Breast epithelium (tissue), 4 donors: ENCODE measurements at regions not wholly inside any gene's neighbourhood (a gene's known extent, or its start where the extent isn't known, plus 50 kb on each side); places are given as distances from the start of the nearest gene placed in this dataset.
"Not testable (repeated sequence)": the region's sequence is repeated elsewhere in the genome, so short reads cannot be mapped to it uniquely, and the experiment has no call there.

Source experiments
- DNase-seq, 2 donors: peaks; one replicate each; pipeline ENCODE4 v3.0.0-alpha.2; 2019; ENCODE audit warnings: low spot score in 2 of 2
- H3K27ac ChIP-seq, 2 donors: fragments of 200-600 bp; sonication (generic) in 1 of 2; one replicate each; pipeline ENCODE4 v1.5.1; 2016 to 2019; ENCODE audit warnings: mild to moderate bottlenecking in 1 of 2
- H3K27me3 ChIP-seq, 2 donors: fragments of 200-600 bp; sonication (generic) in 1 of 2; one replicate each; pipeline versions ENCODE4 v1.5.1 to v1.6.0; 2017 to 2019; ENCODE audit warnings: control low read depth in 1 of 2, mild to moderate bottlenecking in 1 of 2
- H3K36me3 ChIP-seq: fragments of 200-600 bp; one replicate; pipeline ENCODE4 v1.5.1; 2019
- H3K4me1 ChIP-seq, 2 donors: fragments of 200-600 bp; sonication (generic); one replicate each; pipeline ENCODE4 v1.5.1; 2016 to 2019; ENCODE audit warnings: control low read depth in 1 of 2
- H3K4me3 ChIP-seq, 3 donors: fragments of 200-600 bp; sonication (generic); 1 replicate in 2 of 3; 2 replicates in 1 of 3; pipeline ENCODE4 v1.5.1; 2016 to 2019; ENCODE audit warnings: mild to moderate bottlenecking in 3 of 3, moderate library complexity in 2 of 3
- H3K9me3 ChIP-seq, 2 donors: fragments of 200-600 bp; sonication (generic) in 1 of 2; one replicate each; pipeline ENCODE4 v1.5.1; 2016 to 2019; ENCODE audit warnings: control low read depth in 1 of 2
- POLR2A ChIP-seq: fragments of 450-650 bp; IDR thresholded peaks from one replicate; pipeline ENCODE4 v1.6.1; 2016; ENCODE audit warnings: antibody characterized with exemption, mild to moderate bottlenecking, moderate library complexity
- POLR2AphosphoS5 ChIP-seq, 3 donors: sonication (generic); formaldehyde crosslinking; IDR thresholded peaks; one replicate each; pipeline ENCODE4 v1.6.1; 2017; ENCODE audit warnings: antibody characterized with exemption in 3 of 3
- intact Hi-C: fragments of 100-400 bp; cut with DNase I; formaldehyde crosslinking; loops from one replicate; pipeline ENCODE4 v1.15.1; 2023; ENCODE audit warnings: low total_unique reads
- TF ChIP-seq, protein P1 (sequence below), 3 donors: fragments of 450-650 bp; IDR thresholded peaks; one replicate each; pipeline ENCODE4 v1.5.1; 2016 to 2017; ENCODE audit warnings: antibody characterized with exemption in 3 of 3, mild to moderate bottlenecking in 3 of 3, moderate library complexity in 3 of 3

- Histone ChIP-seq H3K4me1 (no peaks in the 10 kb centered on the region), H3K27me3 (peaks cover 0 to 7% of the 10 kb centered on the region in 2 donors), H3K36me3 (no peaks in the 10 kb centered on the region), H3K27ac (no peak overlapping the region), H3K9me3 (no peaks in the 10 kb centered on the region), H3K4me3 (no peak overlapping the region)
- TF ChIP-seq, protein P1, sequence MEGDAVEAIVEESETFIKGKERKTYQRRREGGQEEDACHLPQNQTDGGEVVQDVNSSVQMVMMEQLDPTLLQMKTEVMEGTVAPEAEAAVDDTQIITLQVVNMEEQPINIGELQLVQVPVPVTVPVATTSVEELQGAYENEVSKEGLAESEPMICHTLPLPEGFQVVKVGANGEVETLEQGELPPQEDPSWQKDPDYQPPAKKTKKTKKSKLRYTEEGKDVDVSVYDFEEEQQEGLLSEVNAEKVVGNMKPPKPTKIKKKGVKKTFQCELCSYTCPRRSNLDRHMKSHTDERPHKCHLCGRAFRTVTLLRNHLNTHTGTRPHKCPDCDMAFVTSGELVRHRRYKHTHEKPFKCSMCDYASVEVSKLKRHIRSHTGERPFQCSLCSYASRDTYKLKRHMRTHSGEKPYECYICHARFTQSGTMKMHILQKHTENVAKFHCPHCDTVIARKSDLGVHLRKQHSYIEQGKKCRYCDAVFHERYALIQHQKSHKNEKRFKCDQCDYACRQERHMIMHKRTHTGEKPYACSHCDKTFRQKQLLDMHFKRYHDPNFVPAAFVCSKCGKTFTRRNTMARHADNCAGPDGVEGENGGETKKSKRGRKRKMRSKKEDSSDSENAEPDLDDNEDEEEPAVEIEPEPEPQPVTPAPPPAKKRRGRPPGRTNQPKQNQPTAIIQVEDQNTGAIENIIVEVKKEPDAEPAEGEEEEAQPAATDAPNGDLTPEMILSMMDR (IDR thresholded peaks at IDR 0.05): no peak
- TF ChIP-seq POLR2A (no peak), POLR2AphosphoS5 (IDR thresholded peaks at IDR 0.05) (no peak)
- intact Hi-C loops: no loop called here
- DNase-seq: peak in 1 of 2 donors; percentile 14
Measured at GRCh38 chr14:105748204-105748578, 221.8 kb downstream of the TMEM121 start.

- H3K36me3 ChIP-seq, DNase-seq, H3K4me1 ChIP-seq, H3K27me3 ChIP-seq, intact Hi-C loops, H3K27ac ChIP-seq, H3K4me3 ChIP-seq, H3K9me3 ChIP-seq: not testable (repeated sequence)
Measured at GRCh38 chr14:105748710-105749109, 222.3 kb downstream of the TMEM121 start.

- DNase-seq, intact Hi-C loops, H3K36me3 ChIP-seq, H3K27me3 ChIP-seq, H3K4me1 ChIP-seq, H3K27ac ChIP-seq, H3K4me3 ChIP-seq, H3K9me3 ChIP-seq: not testable (repeated sequence)
Measured at GRCh38 chr14:105749870-105750541, 223.6 kb downstream of the TMEM121 start.

DNA sequence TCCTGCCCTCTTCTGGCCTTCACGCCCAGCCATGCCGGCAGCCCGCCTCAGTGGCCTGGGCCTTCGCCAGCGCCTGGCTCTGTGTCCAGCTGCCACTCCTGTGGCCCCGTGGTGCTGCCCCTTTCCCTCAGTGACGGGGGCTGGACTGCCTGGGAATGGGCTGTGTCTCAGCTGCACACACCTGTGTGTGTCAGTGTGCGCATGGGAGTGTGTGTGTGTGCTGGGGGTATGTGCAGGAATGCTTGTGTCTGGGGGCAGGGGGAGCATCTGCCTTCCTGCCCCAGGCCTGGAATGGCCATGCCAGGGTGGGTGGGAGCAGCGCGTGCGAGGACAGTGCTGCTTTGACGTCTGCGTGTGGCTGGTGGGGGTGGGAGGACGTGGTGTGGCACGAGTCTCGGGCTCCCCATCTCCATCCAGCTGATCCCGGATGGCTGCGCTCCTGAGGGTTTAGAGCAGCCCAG is 224.9 kb downstream of the TMEM121 start:
- H3K9me3 ChIP-seq, H3K27ac ChIP-seq, H3K36me3 ChIP-seq, H3K4me1 ChIP-seq, H3K27me3 ChIP-seq, DNase-seq, intact Hi-C loops, H3K4me3 ChIP-seq: not testable (repeated sequence)

DNA sequence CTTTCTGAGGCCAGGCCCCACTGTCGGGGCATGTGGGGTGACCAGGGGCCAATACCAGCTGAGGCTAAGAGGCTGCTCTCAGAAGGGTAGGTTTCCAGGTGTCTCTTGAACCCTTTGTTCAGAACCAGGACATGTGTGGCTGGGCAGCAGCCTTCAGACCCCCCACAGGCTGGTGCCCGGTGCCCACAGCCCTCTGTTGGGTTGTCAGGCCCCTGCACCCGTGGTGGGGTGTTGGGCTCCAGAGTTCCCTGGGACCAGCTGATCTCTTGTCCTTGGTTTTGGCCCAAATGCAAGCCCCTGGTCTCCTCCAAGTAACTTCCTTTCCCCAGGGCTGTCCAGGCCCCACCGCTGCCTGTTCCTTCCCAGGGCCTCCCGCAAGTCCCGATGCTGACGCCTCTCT is 226.0 kb downstream of the TMEM121 start:
- H3K27me3 ChIP-seq, H3K9me3 ChIP-seq, DNase-seq, intact Hi-C loops, H3K27ac ChIP-seq, H3K36me3 ChIP-seq, H3K4me3 ChIP-seq, H3K4me1 ChIP-seq: not testable (repeated sequence)

DNA sequence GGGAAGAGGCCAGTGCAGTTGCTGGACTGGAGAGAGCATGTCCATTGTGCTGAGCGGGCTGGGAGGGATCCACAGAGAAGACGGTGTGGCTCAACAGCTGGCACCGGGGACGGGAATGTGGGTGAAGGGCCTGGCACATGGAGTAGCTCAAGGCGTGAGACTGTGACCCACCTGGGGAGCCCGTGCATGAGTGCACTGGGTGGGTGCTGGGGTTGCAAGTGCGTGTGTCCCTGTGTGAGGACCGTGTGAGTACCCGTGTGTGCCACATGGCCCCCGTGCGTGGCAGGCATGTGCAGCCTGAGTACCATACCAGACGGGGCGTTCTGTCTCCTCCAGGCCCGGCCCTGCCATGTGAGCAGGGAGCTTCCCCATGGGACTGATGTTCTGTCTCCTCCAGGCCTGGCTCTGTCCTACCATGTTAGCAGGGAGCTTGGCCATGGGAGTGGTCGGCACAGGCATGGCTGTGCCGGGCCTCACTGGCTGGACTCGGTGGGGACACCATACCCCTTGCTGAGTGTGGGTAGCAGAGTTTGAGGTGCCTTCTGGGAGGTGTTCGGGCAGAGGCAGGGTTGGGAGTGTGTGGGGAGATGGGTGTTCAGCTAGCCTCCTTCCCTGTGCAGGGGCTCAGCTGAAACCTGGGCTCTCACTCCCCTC is 234.4 kb downstream of the TMEM121 start:
- intact Hi-C loops: no loop called here
- DNase-seq: no peak
- H3K4me1 ChIP-seq: no peaks in the 10 kb centered on the region
- TF ChIP-seq POLR2AphosphoS5 (IDR thresholded peaks at IDR 0.05) (no peak), POLR2A (no peak)
- TF ChIP-seq, protein P1 (IDR thresholded peaks at IDR 0.05): no peak
- H3K27me3 ChIP-seq: no peaks in the 10 kb centered on the region
- H3K4me3 ChIP-seq: no peak overlapping the region
- H3K27ac ChIP-seq: no peak overlapping the region
- peaks cover 0 to 4% of the 10 kb centered on the region in 2 donors for H3K9me3 ChIP-seq
- no peaks in the 10 kb centered on the region for H3K36me3 ChIP-seq

DNA sequence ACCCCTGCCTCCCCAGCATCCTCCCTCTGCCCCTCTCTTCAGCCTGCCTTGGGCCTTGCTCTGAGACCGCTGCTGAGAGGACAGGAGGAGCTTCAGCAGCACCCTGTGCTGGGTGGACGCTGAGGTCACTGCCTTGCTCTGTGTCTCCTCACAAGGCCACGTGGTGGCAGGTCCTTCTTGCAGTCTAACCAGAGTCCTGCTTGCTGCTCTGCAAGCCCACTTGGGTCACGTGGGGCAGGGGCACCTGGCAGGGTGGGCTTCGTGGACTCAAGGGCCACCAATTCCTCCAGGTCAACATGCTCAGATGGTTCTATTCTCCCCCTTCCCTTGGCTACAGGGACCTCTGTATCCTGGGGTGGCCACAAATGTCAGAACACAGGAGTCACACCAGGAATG is 235.0 kb downstream of the TMEM121 start:
- H3K4me1 ChIP-seq, intact Hi-C loops, DNase-seq, H3K27me3 ChIP-seq, H3K9me3 ChIP-seq, H3K27ac ChIP-seq, H3K4me3 ChIP-seq, H3K36me3 ChIP-seq: not testable (repeated sequence)

DNA sequence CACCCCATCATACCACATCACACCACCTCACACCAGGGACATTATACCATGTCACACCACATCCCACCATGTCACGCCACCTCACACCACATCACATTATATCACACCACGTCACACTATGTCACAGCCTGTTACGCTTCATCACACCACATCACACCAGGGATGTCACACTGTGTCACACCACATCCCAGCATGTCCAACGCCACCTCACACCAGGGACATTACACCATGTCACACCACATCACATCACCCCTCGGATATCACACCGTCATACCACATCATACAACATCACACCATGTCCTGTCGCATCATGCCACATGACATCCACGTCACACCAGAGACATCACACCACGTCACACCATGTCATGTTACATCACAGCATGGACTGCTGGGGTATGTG is 235.5 kb downstream of the TMEM121 start:
- no peak overlapping the region for H3K4me3 ChIP-seq
- no peaks in the 10 kb centered on the region for H3K4me1 ChIP-seq
- no peaks in the 10 kb centered on the region for H3K27me3 ChIP-seq
- TF ChIP-seq POLR2AphosphoS5 (IDR thresholded peaks at IDR 0.05) (no peak), POLR2A (no peak)
- TF ChIP-seq, protein P1 (IDR thresholded peaks at IDR 0.05): no peak
- H3K27ac ChIP-seq: no peak overlapping the region
- intact Hi-C loops: no loop called here
- DNase-seq: no peak
- H3K36me3 ChIP-seq: no peaks in the 10 kb centered on the region
- peaks cover 0 to 4% of the 10 kb centered on the region in 2 donors for H3K9me3 ChIP-seq

DNA sequence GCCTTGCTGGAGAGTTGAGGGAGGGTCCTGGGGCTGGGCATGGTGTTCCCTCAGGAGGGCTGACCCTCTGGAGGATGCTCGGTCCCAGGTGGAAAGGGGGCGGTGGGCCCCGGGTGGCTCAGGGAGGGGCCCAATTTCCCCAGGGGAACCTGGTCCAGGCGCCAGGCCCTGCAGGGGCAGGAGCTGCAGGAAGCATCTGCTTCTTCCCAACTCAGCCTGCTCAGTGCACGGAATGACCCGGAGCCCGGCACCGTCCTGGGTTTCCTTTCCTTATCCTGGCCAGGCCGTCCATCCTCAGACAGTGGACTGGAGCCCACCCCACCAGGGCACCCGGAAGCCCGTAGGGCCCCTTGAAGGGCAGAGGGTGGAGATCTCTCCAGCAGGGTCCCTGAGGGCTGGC is 235.9 kb downstream of the TMEM121 start:
- H3K36me3 ChIP-seq, H3K27ac ChIP-seq, H3K4me3 ChIP-seq, DNase-seq, H3K4me1 ChIP-seq, H3K9me3 ChIP-seq, H3K27me3 ChIP-seq, intact Hi-C loops: not testable (repeated sequence)

DNA sequence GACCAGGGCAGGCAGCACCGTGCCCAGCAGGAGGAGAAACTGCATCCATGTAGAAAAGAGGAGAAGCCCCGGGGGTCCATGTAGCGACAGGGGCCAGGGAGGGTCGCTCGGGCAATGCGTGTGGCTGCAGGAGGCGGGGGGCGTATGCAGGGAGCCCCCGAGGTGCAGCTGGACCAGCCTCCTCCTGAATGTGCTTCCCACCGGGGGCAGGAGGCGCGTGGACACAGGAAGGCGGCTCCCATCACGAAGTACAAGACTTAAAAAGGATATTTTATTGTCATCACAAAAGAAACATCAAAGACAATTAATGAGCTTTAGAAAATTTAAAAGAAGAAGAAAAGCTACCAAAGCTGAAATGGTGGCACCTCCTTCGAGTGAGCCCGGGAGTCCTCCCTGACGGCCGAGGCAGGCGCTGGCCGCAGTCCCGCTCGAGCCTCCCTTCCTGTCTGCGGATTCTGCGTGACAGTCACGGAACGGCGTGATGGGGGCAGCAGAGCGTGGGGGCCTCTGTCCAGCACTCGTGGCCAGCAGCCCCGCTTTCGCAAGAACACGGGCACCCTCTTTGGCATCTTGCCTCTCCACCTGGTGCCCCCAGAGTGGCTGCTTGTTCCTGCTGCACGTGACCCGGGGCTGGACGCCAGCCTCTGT is 238.0 kb downstream of the TMEM121 start:
- intact Hi-C loops, H3K27me3 ChIP-seq, H3K4me1 ChIP-seq, H3K4me3 ChIP-seq, H3K9me3 ChIP-seq, H3K36me3 ChIP-seq, DNase-seq, H3K27ac ChIP-seq: not testable (repeated sequence)
